CD4-positive, alpha-beta T cell (primary cell): ENCODE measurements at regions not wholly inside any gene's neighbourhood (a gene's known extent, or its start where the extent isn't known, plus 50 kb on each side); places are given as distances from the start of the nearest gene placed in this dataset.

Experiments
- ATAC-seq: fragments of 200-7000 bp; cut with Tn5 transposase; one replicate; pipeline ENCODE4 v1.10.0; 2022; ENCODE audit warnings: mild to moderate bottlenecking; ENCODE audit not compliant: poor library complexity
- CTCF ChIA-PET: fragments of 350-600 bp; sonication (Branson Sonifier 250); formaldehyde crosslinking; loops from one replicate; lab custom pipeline; 2021; ENCODE audit warnings: antibody characterized with exemption, inconsistent platforms; lab: Charles Lee
- POLR2A ChIA-PET: fragments of 350-600 bp; sonication (Branson Sonifier 250); formaldehyde crosslinking; loops from one replicate; lab custom pipeline; 2021; ENCODE audit warnings: antibody characterized with exemption, inconsistent platforms; lab: Charles Lee
- DNase-seq, 14 experiments: peaks; one replicate each; pipeline ENCODE4 v3.0.0-alpha.2; 2013 to 2020; ENCODE audit warnings: mixed read lengths in 2 of 14
- H3K27ac ChIP-seq, 2 donors: one replicate each; pipeline versions ENCODE4 v1.5.1 to v1.7.0; 2013; ENCODE audit warnings: low read length in 2 of 2, low read depth in 1 of 2, mild to moderate bottlenecking in 1 of 2
- H3K27me3 ChIP-seq, 2 experiments: 1 replicate in 1 of 2; 2 replicates in 1 of 2; pipeline versions ENCODE4 v1.6.1 to v1.7.0; 2013; ENCODE audit warnings: low read length in 2 of 2, control low read depth in 1 of 2, mild to moderate bottlenecking in 1 of 2, moderate library complexity in 1 of 2; ENCODE audit not compliant: insufficient read depth in 2 of 2, control insufficient read depth in 1 of 2
- H3K36me3 ChIP-seq: one replicate; pipeline ENCODE4 v1.6.1; 2013; ENCODE audit warnings: low read length, control low read depth; ENCODE audit not compliant: insufficient read depth
- H3K4me1 ChIP-seq: one replicate; pipeline ENCODE4 v1.6.1; 2013; ENCODE audit warnings: low read length, control low read depth; ENCODE audit not compliant: insufficient read depth
- H3K4me3 ChIP-seq: one replicate; pipeline ENCODE4 v1.5.1; 2013; ENCODE audit warnings: mild to moderate bottlenecking, low read length, moderate library complexity
- H3K9me3 ChIP-seq, 2 experiments: 1 replicate in 1 of 2; 2 replicates in 1 of 2; pipeline versions ENCODE4 v1.6.1 to v1.7.0; 2013; ENCODE audit warnings: low read length in 2 of 2, mild to moderate bottlenecking in 2 of 2, control low read depth in 1 of 2, moderate library complexity in 1 of 2; ENCODE audit not compliant: control insufficient read depth in 1 of 2, insufficient read depth in 1 of 2
- H3K27ac Mint-ChIP-seq: one replicate; pipeline ENCODE4 v1.8.0; 2020; ENCODE audit warnings: mixed read lengths
- H3K27me3 Mint-ChIP-seq: one replicate; pipeline ENCODE4 v1.8.0; 2021; ENCODE audit warnings: mixed read lengths
- H3K36me3 Mint-ChIP-seq: one replicate; pipeline ENCODE4 v1.8.0; 2021; ENCODE audit warnings: low read depth, mixed read lengths
- H3K4me1 Mint-ChIP-seq: one replicate; pipeline ENCODE4 v1.8.0; 2021; ENCODE audit warnings: low read depth, mixed read lengths
- H3K4me3 Mint-ChIP-seq: one replicate; pipeline ENCODE4 v1.8.0; 2020; ENCODE audit warnings: mild to moderate bottlenecking, mixed read lengths
- H3K9me3 Mint-ChIP-seq: one replicate; pipeline ENCODE4 v1.8.0; 2020; ENCODE audit warnings: mixed read lengths
- CTCF ChIP-seq: fragments of 200-600 bp; IDR thresholded peaks from one replicate; pipeline ENCODE4 v1.8.0; 2022; ENCODE audit warnings: antibody characterized with exemption, mild to moderate bottlenecking
- intact Hi-C, 2 experiments: fragments of 100-400 bp; cut with DNase I in 1 of 2; cut with micrococcal nuclease in 1 of 2; formaldehyde crosslinking; loops; one replicate each; pipeline versions ENCODE4 v1.15.1 to v1.9.0; 2023 to 2025; cut with DNase I, micrococcal nuclease

GRCh38 chr2:133968446-133968845, 285.4 kb upstream of the MGAT5 start:
- H3K4me3 Mint-ChIP-seq = no peak overlapping the region
- ATAC-seq = no peak
- TF ChIP-seq CTCF = no peak
- Histone ChIP-seq H3K36me3 (no peaks in the 10 kb centered on the region), H3K4me3 (no peak overlapping the region), H3K27ac (no peak overlapping the region), H3K9me3 (no peaks in the 10 kb centered on the region), H3K4me1 (no peaks in the 10 kb centered on the region), H3K27me3 (no peaks in the 10 kb centered on the region)
- H3K27me3 Mint-ChIP-seq = peaks cover 30% of the 10 kb centered on the region
- H3K27ac Mint-ChIP-seq = no peak overlapping the region
- H3K9me3 Mint-ChIP-seq = no peaks in the 10 kb centered on the region
- no peaks in the 10 kb centered on the region for H3K4me1 Mint-ChIP-seq
- CTCF ChIA-PET = no interaction called here
- no peaks in the 10 kb centered on the region for H3K36me3 Mint-ChIP-seq
- peak in 1 of 14 experiments; percentile 1 for DNase-seq
- intact Hi-C loops = no loop called here
- POLR2A ChIA-PET = no interaction called here

- Histone ChIP-seq H3K36me3 (no peaks in the 10 kb centered on the region), H3K9me3 (no peaks in the 10 kb centered on the region), H3K27ac (no peak overlapping the region), H3K4me3 (no peak overlapping the region), H3K27me3 (no peaks in the 10 kb centered on the region), H3K4me1 (no peaks in the 10 kb centered on the region)
- H3K27me3 Mint-ChIP-seq = peaks cover 24% of the 10 kb centered on the region
- H3K36me3 Mint-ChIP-seq = no peaks in the 10 kb centered on the region
- intact Hi-C loops = no loop called here
- H3K9me3 Mint-ChIP-seq = no peaks in the 10 kb centered on the region
- no peaks in the 10 kb centered on the region for H3K4me1 Mint-ChIP-seq
- ATAC-seq = no peak
- ChIA-PET CTCF (no interaction called here), POLR2A (no interaction called here)
- no peak for DNase-seq
- no peak for TF ChIP-seq CTCF
- H3K27ac Mint-ChIP-seq = no peak overlapping the region
- H3K4me3 Mint-ChIP-seq = no peak overlapping the region
Measured at GRCh38 chr2:133970641-133971040, 283.2 kb upstream of the MGAT5 start.

- no peak for TF ChIP-seq CTCF
- H3K27ac Mint-ChIP-seq = no peak overlapping the region
Measured at GRCh38 chr2:133972297-133972696, 281.6 kb upstream of the MGAT5 start.

More at GRCh38 chr2:133972297-133972696, 281.6 kb upstream of the MGAT5 start:
- no peak overlapping the region for H3K27ac ChIP-seq
- H3K4me3 ChIP-seq = no peak overlapping the region
- POLR2A ChIA-PET = no interaction called here
- peaks cover 24% of the 10 kb centered on the region for H3K27me3 Mint-ChIP-seq
- H3K36me3 ChIP-seq = no peaks in the 10 kb centered on the region
- H3K27me3 ChIP-seq = no peaks in the 10 kb centered on the region
- intact Hi-C loops = no loop called here
- H3K4me1 ChIP-seq = no peaks in the 10 kb centered on the region
- CTCF ChIA-PET = no interaction called here
- no peaks in the 10 kb centered on the region for H3K9me3 Mint-ChIP-seq
- H3K9me3 ChIP-seq = no peaks in the 10 kb centered on the region
- no peaks in the 10 kb centered on the region for H3K36me3 Mint-ChIP-seq
- no peak for DNase-seq
- ATAC-seq = no peak
- H3K4me3 Mint-ChIP-seq = no peak overlapping the region
- no peaks in the 10 kb centered on the region for H3K4me1 Mint-ChIP-seq
